IPS-15b (cell line): ENCODE measurements at regions not wholly inside any gene's neighbourhood (a gene's known extent, or its start where the extent isn't known, plus 50 kb on each side); places are given as distances from the start of the nearest gene placed in this dataset.

Experiments used
- H3K27me3 ChIP-seq: one replicate; pipeline ENCODE4 v1.6.1; 2013; ENCODE audit warnings: low read length; ENCODE audit not compliant: control insufficient read depth, insufficient read depth
- H3K36me3 ChIP-seq: one replicate; pipeline ENCODE4 v1.6.1; 2013; ENCODE audit warnings: low read length; ENCODE audit not compliant: control insufficient read depth, insufficient read depth
- H3K4me1 ChIP-seq: one replicate; pipeline ENCODE4 v1.6.1; 2013; ENCODE audit warnings: mild to moderate bottlenecking, low read length; ENCODE audit not compliant: control insufficient read depth, insufficient read depth
- H3K4me3 ChIP-seq: one replicate; pipeline ENCODE4 v1.5.1; 2013; ENCODE audit warnings: low read depth, low read length
- H3K9ac ChIP-seq: one replicate; pipeline ENCODE4 v1.6.1; 2013; ENCODE audit warnings: low read depth, mild to moderate bottlenecking, low read length
- H3K9me3 ChIP-seq: one replicate; pipeline ENCODE4 v1.6.1; 2013; ENCODE audit warnings: mild to moderate bottlenecking, low read length; ENCODE audit not compliant: control insufficient read depth, insufficient read depth

DNA sequence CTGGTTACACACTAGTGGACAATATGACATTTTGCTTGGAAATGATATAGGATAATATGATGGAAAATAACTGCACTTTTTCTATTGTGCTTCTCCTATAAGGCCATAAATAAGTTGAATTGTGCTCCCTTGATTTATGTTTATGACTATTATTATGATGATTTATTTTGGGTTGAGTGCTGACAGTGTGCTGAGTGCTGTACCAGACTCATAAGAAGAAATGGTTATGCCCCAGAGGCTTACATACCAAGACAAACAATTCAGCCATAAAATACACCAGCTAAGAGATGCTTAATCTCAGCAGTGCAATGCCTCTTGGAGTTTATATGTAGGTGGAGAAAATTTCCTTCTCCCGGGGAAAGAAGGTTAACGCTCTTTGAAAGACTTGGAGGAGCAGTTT is 199.8 kb upstream of the NOCT start:
- H3K4me1 ChIP-seq, result no peaks in the 10 kb centered on the region
- H3K9ac ChIP-seq, result no peak overlapping the region
- no peaks in the 10 kb centered on the region for H3K27me3 ChIP-seq
- H3K4me3 ChIP-seq, result no peak overlapping the region
- no peaks in the 10 kb centered on the region for H3K9me3 ChIP-seq
- no peaks in the 10 kb centered on the region for H3K36me3 ChIP-seq

DNA sequence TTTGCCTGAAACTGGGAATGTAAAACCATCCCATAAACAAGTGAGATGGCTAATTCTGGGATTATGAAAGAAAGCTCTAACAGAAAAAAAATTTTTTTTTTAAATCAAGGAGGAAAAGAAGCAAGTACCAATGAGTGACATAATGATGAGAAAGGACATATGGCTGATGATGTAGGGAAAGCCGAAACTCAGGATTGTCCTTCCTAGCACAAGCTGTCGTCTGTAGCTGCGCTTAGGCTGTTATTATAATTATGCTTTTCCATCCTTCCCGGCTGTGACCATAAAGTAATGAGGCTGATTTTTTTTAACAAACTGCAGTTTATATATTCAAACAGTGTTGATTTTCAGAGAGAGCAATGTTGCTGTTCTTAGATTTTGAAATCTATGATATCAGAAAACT is 209.8 kb upstream of the NOCT start:
- no peaks in the 10 kb centered on the region for H3K9me3 ChIP-seq
- H3K4me1 ChIP-seq, result no peaks in the 10 kb centered on the region
- H3K36me3 ChIP-seq, result no peaks in the 10 kb centered on the region
- no peak overlapping the region for H3K9ac ChIP-seq
- no peaks in the 10 kb centered on the region for H3K27me3 ChIP-seq
- no peak overlapping the region for H3K4me3 ChIP-seq

DNA sequence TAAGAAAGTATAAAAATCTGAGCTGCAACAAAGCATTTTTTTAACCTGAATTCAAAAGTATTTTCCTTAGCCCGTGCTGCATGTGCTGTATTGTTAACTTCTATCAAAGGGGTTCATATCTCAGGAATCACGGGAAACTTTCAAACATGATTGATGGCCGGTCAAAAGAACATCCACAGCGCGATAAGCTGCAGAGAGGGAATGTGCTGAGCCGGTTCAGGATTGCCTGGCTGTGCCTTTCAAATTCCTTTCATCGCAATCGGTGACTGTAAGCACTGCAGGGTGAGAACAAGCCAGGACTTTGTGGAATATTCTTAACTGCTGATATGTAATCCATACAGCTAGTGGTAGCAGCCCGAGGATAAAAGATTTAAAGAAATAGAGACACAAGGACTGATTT is 210.9 kb upstream of the NOCT start:
- H3K9ac ChIP-seq, result no peak overlapping the region
- no peaks in the 10 kb centered on the region for H3K36me3 ChIP-seq
- no peaks in the 10 kb centered on the region for H3K9me3 ChIP-seq
- no peak overlapping the region for H3K4me3 ChIP-seq
- no peaks in the 10 kb centered on the region for H3K4me1 ChIP-seq
- H3K27me3 ChIP-seq, result no peaks in the 10 kb centered on the region

DNA sequence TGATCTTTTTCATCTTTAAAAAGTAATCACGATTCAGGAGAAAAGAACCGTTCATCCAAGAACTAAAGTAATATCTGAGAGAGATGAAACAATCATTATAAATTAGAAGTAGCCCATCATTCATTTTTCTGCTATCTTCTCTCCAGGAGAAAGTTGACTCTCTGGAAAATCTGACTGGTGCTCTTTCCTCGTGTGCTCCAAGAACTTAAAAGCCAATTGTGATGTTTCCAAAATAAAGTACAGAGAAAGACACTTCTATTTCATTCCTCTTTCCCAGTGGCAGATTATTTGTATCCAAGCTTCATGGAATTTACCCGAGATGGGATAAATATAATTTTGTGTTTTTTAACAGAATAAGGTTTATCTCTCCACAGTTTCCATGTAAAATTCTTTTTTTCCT is 212.5 kb upstream of the NOCT start:
- Histone ChIP-seq H3K27me3 (no peaks in the 10 kb centered on the region), H3K4me1 (no peaks in the 10 kb centered on the region), H3K4me3 (no peak overlapping the region), H3K9me3 (no peaks in the 10 kb centered on the region), H3K9ac (no peak overlapping the region), H3K36me3 (no peaks in the 10 kb centered on the region)

DNA sequence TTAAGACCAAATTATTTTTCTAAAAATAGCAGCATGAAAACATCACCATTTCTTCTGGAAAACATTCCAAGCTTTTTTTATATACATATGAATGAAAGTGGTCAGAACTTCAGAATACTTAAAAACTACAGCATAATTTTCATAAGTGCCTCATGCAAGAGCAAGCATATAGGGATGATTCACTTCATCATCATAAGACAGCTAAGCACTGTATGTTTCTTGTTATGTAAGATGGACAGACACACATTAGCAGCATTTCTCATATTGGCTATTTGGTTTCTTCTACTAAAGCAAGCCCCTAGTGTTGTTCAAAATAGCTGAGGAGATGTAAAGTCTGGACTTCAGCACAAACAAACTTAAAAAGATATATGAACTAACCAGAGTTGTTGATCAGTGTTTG is 213.1 kb upstream of the NOCT start:
- Histone ChIP-seq H3K9me3 (no peaks in the 10 kb centered on the region), H3K4me3 (no peak overlapping the region), H3K27me3 (no peaks in the 10 kb centered on the region), H3K36me3 (no peaks in the 10 kb centered on the region), H3K4me1 (no peaks in the 10 kb centered on the region), H3K9ac (no peak overlapping the region)

DNA sequence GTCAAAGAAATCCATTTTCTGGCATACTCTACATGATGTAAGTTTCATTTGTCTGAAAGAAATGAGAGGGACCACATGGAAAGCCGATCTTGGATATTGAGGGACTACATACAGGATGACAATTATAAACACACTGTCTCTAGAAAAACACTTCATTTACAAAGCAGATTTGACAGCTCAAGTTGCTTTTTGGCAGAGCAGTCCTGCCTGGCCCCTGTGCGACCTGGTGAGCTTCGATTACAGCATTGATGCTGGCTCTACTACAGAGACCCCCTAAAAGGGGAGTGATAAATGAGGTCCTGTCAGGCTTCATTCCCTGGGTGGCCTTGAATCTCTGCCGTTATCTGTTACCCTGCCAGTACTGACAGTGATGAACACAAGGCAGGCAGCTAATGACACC is 215.2 kb upstream of the NOCT start:
- no peak overlapping the region for H3K4me3 ChIP-seq
- no peaks in the 10 kb centered on the region for H3K4me1 ChIP-seq
- no peaks in the 10 kb centered on the region for H3K27me3 ChIP-seq
- H3K36me3 ChIP-seq, result no peaks in the 10 kb centered on the region
- no peaks in the 10 kb centered on the region for H3K9me3 ChIP-seq
- H3K9ac ChIP-seq, result no peak overlapping the region

DNA sequence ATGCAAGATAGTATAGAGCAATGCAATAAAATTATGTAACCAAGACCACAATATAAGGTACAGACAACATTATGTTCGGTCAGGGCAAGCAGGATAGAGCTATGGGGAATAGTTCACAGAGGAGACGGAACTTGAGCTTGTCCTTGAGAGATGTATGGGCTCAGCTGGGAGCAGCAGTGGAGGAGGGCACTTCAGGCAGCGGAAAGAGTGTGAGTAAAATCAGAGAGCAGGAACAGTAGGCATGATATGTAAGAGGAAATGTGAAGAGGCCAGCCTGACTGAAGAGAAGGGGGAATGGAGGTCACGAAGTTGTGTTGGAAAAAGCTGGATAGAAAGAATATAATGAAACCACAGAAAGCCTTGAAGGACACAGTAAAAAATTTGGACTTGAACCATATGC is 217.2 kb upstream of the NOCT start:
- Histone ChIP-seq H3K4me1 (no peaks in the 10 kb centered on the region), H3K36me3 (no peaks in the 10 kb centered on the region), H3K9me3 (no peaks in the 10 kb centered on the region), H3K9ac (no peak overlapping the region), H3K4me3 (no peak overlapping the region), H3K27me3 (no peaks in the 10 kb centered on the region)

DNA sequence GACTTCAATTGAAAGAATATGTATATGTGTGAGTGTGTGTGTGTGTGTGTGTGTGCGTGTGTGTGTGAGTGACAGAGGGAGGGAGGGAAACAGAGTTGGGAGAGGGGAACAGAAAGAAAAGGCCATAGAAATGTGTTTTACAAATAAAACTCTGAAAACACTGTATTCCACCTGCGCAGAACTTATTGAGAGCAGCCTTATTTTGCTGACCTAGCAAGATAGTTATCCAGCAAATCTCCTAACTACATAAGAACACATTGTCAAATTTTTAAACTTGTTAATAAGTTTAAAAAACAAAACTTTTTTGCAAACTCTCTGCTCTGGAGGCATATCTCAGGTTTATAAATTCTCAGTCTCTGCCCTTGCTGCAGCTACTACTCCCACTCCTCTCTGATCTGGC is 217.9 kb upstream of the NOCT start:
- Histone ChIP-seq H3K4me1 (no peaks in the 10 kb centered on the region), H3K9me3 (no peaks in the 10 kb centered on the region), H3K4me3 (no peak overlapping the region), H3K36me3 (no peaks in the 10 kb centered on the region), H3K27me3 (no peaks in the 10 kb centered on the region), H3K9ac (no peak overlapping the region)

DNA sequence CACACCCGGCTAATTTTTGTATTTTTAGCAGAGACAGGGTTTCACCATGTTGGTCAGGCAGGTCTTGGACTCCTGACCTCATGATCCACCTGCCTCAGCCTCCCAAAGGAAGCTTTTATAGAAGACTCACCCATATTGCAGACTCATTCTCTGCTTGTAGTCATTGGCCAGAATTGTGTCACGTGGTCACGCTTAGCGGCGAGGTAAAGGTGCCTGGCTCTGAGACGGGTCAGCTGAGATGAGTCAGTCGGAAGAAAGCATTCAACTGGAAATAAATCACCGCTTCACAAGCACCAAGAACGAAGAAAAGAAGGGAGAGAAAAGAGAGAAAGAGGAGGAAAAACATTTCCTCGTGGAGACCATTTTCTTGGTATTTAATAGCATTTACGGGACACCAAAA is 218.8 kb upstream of the NOCT start:
- Histone ChIP-seq H3K9me3 (no peaks in the 10 kb centered on the region), H3K27me3 (no peaks in the 10 kb centered on the region), H3K4me1 (no peaks in the 10 kb centered on the region), H3K4me3 (no peak overlapping the region), H3K9ac (no peak overlapping the region), H3K36me3 (no peaks in the 10 kb centered on the region)

DNA sequence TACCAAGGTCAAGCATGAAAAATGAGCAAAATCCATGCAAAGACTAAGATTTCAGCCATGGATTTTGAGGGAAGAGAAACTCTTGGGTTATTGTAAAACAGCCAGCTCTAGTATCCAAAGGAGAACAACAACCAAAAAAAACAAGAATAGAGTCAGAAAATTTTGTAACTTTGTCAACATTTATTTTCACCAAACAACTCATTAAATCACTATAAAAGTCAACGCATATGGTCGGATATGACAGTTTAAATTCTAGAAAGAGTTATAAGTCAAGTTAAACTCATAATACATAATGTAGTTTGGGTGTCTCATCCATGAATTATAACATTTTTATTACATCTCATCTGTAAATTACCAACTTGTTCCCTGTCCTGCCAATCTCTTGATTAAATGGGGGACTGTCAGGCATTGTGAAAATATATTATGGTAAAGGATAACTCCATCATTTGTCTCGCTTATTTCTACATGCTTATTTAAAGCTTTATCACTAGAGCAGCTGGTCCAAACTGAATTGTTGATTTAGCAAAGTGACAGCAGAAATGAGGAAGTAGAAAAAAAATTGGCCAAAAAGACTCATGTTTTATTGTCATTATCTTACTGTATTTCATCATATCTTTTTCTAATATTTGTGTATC is 224.8 kb upstream of the NOCT start:
- H3K27me3 ChIP-seq, result no peaks in the 10 kb centered on the region
- no peak overlapping the region for H3K4me3 ChIP-seq
- no peaks in the 10 kb centered on the region for H3K36me3 ChIP-seq
- no peaks in the 10 kb centered on the region for H3K4me1 ChIP-seq
- H3K9ac ChIP-seq, result no peak overlapping the region
- no peaks in the 10 kb centered on the region for H3K9me3 ChIP-seq

DNA sequence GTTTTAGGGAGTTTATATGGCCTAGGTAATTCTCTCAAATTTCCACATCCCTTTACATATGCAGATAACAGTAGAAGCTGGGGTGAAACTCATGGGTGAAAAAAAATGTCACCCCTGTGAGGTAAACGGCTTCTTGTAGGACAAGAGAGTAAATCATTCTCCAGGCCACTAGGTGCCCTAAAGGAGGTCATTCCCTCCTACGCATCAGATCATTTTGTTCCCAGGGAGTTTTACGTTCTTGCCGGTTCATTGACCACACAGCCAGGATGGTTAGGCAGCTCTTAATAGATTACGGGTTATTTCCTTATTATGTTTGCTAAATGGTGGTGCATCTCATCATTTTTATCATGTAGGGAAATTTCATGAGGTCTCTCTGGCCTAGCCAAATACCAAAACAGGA is 225.8 kb upstream of the NOCT start:
- no peaks in the 10 kb centered on the region for H3K4me1 ChIP-seq
- H3K9me3 ChIP-seq, result no peaks in the 10 kb centered on the region
- H3K9ac ChIP-seq, result no peak overlapping the region
- H3K4me3 ChIP-seq, result no peak overlapping the region
- H3K27me3 ChIP-seq, result no peaks in the 10 kb centered on the region
- H3K36me3 ChIP-seq, result no peaks in the 10 kb centered on the region

DNA sequence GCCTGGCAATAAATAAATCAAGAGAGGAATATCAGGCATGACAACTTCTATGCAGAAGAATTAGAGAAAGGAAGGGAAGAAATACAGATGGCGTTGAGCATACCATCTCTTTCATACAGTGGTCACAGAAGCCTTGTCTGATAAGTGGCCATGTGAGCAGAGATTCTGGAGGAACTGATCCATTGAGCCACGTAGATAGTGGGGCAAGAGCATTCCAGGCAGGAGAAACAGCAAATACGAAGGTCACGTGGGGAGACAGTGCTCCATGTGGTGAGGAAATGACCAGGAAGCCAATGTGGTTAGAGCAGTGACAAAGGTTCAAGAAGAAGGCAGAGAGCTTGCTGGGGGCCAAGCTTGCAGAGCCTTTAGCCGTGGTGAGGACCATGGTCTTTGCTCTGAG is 226.7 kb upstream of the NOCT start:
- no peaks in the 10 kb centered on the region for H3K9me3 ChIP-seq
- no peak overlapping the region for H3K9ac ChIP-seq
- no peak overlapping the region for H3K4me3 ChIP-seq
- no peaks in the 10 kb centered on the region for H3K36me3 ChIP-seq
- no peaks in the 10 kb centered on the region for H3K4me1 ChIP-seq
- no peaks in the 10 kb centered on the region for H3K27me3 ChIP-seq
